Endometrium (tissue), 2 donors: ENCODE measurements at regions not wholly inside any gene's neighbourhood (a gene's known extent, or its start where the extent isn't known, plus 50 kb on each side); places are given as distances from the start of the nearest gene placed in this dataset.
"Not testable (repeated sequence)": the region's sequence is repeated elsewhere in the genome, so short reads cannot be mapped to it uniquely, and the experiment has no call there.

Experiments used
- FAIRE-seq: peaks from 2 replicates; lab custom pipeline; 2012; peaks lifted over from hg19 to GRCh38; lab: Jason Lieb, UNC
- donor health status: control.
- donor health status: control.

- no peak for FAIRE-seq
Observed at GRCh38 chr4:7141151-7141834, 51.0 kb upstream of the SORCS2 start.

DNA sequence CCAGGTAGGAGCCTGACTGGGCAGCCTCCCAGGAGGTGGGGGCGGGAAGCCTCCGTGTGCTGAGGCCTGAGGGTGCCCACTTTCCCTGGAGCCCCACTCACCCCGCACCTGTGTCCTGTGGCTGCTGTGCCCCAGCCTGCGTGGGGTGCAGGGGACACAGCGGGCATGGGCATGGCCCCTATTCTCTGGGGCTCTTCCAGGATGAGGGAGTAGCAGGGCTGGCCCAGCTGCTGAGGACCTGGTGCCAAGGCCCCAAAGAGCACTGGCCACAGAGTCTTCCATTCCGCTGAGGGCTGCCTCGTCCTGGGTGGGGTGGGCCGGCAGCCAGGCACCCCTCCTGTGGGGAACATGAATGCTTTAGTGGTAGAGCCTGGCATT is 51.7 kb upstream of the SORCS2 start:
- FAIRE-seq = no peak

DNA sequence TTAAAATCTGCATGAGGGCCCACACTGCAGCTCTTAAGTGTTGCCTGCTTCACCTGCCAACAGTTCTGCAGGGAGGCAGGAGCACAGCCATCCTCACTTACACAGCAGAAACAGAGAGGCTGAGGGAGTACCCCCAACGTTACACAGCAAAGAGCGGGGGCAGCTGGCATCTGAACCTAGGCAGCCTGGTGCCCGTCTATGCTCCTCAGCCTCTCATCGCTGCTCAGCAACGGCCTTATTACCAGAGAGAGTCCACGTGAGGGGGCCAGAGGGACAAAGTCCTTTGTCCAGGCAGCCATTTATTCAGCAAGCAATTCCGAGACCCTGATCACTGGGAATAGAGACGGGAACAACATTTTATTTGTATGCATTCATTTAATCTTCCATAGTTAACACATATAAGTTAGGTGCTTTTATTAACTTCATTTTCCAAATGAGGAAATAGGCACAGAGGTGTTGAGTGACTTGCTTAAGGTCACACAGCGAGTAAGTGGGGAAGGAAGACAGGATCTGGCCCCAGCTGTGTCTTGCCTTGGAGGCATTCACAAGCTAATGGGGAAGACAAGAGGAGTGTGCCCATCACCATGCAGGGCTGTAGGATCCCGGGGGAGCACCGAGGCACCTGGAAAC is 52.2 kb upstream of the SORCS2 start:
- FAIRE-seq = no peak

DNA sequence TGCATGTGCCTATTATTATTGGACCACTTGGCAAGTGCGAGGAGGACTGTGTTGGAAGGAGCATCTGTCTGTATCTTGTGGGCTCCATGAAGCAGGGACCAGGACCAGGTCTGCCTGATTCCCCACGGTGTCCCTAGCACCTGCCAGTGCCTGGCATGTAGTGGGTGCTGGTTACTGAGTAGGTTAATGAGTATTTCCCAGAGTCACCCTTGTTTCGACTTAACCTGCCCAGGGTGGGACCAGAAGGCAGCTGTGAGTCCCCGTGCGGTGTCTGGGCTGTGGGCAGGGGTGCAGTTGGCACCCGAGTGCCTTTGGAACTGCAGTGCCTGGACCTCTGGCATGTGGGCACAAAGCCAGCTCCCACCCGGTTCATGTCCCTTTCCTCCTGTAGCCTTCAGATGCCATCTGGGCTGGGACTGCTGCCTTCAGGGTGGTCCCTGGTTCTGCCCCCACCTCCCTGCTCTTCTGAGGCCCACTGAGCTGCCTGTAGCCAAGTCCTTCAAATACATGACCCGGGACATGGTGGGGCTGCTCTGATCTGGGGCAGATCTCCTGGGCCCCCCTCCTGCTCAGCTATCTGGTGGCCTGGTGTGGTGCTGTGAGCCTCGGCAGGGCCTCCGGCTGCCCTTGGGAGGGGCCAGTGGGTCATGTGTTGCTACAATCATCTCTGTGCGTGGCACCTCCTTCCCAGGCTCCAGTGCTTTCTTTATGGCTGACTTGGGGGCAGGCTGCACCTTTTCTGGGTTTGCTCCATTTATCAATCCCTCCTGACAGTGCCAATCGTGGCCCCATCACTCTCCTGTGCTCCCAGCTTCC is 53.0 kb upstream of the SORCS2 start:
- FAIRE-seq = no peak

GRCh38 chr4:7138223-7139166 is 53.8 kb upstream of the SORCS2 start:
- FAIRE-seq = no peak

DNA sequence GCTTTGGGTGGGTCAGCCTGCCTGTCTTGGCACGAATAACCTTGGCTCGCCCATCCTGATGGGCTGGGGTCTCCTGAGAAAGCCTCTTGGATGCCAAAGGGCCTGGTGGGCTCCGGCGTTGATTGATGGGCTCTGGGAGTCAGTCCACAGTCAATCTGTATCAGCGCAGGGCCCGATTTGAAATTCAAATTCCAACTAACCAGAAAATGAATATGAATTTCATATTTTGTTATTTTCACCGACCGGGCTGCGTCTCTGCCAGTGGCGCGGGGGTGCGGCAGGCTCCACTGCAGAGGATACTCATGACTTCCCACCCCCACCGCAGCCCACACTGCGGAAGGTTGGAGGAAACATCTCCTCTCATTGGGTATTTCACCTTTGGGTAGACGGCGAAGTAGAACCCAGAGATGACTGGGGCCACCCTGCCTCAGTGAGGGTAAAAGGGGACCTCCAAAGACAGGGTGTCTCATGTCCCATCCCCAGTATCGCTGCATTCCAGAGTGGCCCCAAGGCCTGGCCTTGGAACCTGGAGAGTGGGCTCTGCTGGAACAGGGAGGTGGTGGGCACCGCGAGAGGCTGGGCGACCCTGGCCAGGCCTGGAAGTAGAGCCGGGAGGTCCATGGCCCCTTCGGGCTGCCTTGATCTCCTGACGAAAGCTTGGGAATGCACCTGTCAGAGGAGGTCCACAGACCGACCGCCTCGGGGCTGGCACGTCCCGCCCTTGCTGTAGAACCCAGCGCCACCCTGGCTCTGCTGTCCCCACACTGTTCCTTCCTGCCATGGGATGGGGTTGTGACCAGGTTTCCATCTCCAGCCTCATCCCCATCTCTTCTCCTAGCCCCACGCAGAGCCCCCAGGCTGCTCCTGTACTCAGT is 54.8 kb upstream of the SORCS2 start:
- no peak for FAIRE-seq

- no peak for FAIRE-seq
Observed at GRCh38 chr4:7136351-7136750, 56.0 kb upstream of the SORCS2 start.

GRCh38 chr4:7135389-7135746 is 57.0 kb upstream of the SORCS2 start:
- no peak for FAIRE-seq

DNA sequence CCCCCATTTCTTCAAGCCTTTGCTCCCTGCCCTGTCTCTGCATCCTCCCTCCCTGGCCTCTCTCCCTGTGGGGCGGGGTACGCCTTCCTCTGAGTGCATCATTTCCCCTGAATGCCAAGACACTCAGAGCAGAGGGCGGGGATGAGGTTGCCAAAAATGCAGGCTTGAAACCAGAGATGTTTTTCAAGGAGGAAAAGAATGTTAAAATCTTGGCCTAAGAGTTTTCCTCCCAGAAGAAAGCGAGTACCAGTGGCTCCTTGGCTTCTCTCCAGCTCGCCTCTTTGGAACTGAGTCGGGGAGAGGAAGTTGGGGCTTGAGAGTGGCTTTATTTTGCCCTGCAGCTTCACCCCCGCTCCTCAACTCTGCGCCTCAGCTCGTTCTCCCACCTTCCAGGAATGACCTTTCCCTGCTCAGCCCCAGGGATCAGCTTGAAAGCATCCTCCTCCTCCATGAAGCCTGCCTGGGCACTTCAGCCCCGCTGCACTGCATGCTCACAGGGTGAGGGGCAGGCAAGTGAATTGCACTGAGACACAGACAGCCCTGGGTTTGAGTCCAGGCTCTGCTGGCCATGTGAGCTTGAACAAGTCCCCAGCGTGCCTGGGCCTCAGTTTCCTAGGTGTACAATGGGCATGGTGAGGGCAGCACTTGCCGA is 57.5 kb upstream of the SORCS2 start:
- FAIRE-seq = no peak

DNA sequence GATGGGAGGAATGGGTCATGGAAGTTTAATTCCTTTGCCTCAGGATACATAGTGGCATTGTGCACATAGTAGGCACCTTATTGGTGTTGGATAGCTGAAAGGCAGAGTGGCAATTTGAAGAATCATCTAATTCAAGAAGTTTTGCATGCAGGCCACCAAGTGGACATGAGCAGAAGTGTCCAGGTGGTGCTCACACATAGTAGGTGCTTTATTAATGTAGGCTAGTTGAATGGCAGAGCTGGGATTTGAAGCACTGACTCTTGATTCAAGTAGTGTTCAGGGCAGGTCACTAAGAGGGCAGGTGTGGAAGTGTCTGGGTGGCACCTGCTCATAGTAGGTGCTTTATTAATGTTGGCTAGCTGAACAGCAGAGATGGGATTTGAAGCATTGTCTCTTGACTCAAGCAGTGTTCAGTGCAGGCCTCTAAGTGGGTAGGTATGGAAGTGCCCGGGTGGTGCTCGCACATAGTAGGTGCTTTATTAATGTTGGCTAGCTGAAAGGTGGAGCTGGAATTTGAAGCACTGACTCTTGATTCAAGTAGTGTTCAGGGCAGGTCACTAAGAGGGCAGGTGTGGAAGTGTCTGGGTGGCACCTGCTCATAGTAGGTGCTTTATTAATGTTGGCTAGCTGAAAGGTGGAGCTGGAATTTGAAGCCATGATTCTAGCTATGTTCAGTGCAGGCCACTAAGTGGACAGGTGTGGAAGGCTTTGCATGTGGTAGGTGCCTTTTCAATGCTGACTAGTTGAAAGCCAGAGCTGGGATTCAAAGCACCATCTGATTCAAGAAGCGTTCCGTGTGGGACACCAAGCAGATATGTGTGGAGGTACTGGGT is 58.3 kb upstream of the SORCS2 start:
- FAIRE-seq = not testable (repeated sequence)

- no peak for FAIRE-seq
Observed at GRCh38 chr4:7132730-7133582, 59.4 kb upstream of the SORCS2 start.

- FAIRE-seq = no peak
Observed at GRCh38 chr4:7132249-7132648, 60.1 kb upstream of the SORCS2 start.

GRCh38 chr4:7131498-7132031 is 60.8 kb upstream of the SORCS2 start:
- FAIRE-seq = no peak

DNA sequence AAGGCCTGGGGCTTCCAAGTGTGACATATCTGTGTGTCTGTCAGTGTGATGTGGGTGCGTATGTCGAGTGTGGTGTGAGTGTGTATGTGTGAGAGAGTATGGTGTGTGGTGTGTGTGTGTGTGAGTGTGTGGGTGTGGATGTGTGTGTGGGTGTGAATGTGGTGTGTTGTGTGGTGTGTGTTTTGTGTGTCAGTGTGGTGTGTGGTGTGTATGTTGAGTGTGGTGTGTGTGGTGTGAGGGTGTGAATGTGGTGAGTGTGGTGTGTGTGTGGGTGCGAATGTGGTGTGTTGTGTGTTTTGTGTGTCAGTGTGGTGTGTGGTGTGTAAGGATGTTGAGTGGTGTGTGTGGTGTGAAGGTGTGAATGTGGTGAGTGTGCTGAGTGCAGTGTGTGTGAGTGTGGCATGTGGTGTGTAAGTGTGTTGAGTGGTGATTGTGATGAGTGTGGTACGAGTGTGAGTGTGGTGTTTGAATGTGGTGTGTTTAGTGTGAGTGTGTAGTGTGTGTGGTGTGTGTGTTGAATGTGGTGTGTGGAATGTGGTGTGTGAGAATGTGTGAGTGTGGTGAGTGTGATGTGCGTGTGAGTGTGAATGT is 61.6 kb upstream of the SORCS2 start:
- no peak for FAIRE-seq

GRCh38 chr4:7129871-7130620 is 62.2 kb upstream of the GRPEL1 start:
- no peak for FAIRE-seq

DNA sequence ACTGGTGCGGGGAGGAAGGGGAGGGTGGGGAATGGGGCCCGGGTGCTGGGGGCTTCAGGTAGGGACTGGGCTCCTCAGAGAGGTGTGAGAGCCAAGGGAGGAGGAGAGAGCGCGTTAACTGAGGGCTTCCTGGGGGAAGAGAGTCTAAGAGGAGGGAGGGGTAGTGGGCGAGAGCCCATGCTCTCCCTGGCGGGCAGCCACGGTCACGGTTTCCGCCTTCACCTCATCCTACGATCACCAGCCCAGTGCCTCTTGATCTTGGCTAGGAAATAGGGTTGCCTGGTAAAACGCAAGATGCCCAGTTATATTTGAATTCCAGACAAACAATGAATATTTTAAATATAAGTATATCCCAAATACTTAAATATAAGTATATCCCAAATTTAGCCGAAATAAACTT is 60.8 kb upstream of the GRPEL1 start:
- FAIRE-seq = no peak

GRCh38 chr4:7128234-7128633 is 60.4 kb upstream of the GRPEL1 start:
- no peak for FAIRE-seq
